ENCODE measurements at regions not wholly inside any gene's neighbourhood (a gene's known extent, or its start where the extent isn't known, plus 50 kb on each side); places are given as distances from the start of the nearest gene placed in this dataset.

GRCh38 chr14:39967885-39968284 lies 535.7 kb upstream of the FBXO33 start:
- no peak overlapping the region for H3K4me3 ChIP-seq (ENCODE audit: low read length)
- TF ChIP-seq CTCF (conservative IDR thresholded peaks at IDR 0.05; ENCODE audit: low read length), result no peak
- DNase-seq (ENCODE audit: low read depth), result no peak

DNA sequence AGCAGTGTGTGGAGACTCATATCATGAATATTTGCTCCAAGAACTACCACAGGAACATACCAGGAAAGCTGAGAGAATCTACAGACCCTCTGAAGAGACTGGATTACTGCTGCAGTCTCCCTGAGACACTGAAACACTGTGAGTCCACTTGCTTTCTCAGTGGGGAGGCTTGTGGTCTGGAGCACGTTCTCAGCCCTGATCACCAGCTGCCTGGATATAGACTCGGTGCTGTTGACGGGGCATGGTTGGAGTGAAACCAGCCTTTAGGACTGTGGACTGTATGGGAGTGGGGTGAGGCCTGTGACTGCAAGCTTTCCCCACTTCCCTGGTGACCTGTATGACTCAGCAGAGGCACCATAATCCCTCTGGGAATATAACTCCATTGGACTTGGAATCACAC lies 525.8 kb upstream of the FBXO33 start:
- no peak overlapping the region for H3K4me3 ChIP-seq (ENCODE audit: low read length)
- TF ChIP-seq CTCF (conservative IDR thresholded peaks at IDR 0.05; ENCODE audit: low read length), result no peak
- DNase-seq (ENCODE audit: low read depth), result no peak

- no peak for DNase-seq (ENCODE audit: low read depth)
Observed at GRCh38 chr14:39957290-39957689, 525.1 kb upstream of the FBXO33 start.

GRCh38 chr14:39956372-39956771 lies 524.1 kb upstream of the FBXO33 start:
- H3K4me3 ChIP-seq (ENCODE audit: low read length), result no peak overlapping the region
- no peak for DNase-seq (ENCODE audit: low read depth)
- no peak for TF ChIP-seq CTCF (conservative IDR thresholded peaks at IDR 0.05; ENCODE audit: low read length)

More at GRCh38 chr14:39957290-39957689, 525.1 kb upstream of the FBXO33 start:
- no peak overlapping the region for H3K4me3 ChIP-seq (ENCODE audit: low read length)
- no peak for TF ChIP-seq CTCF (conservative IDR thresholded peaks at IDR 0.05; ENCODE audit: low read length)

- TF ChIP-seq CTCF (conservative IDR thresholded peaks at IDR 0.05; ENCODE audit: low read length), result no peak
- H3K4me3 ChIP-seq (ENCODE audit: low read length), result no peak overlapping the region
- no peak for DNase-seq (ENCODE audit: low read depth)
Observed at GRCh38 chr14:39948235-39948634, 516.0 kb upstream of the FBXO33 start.

DNA sequence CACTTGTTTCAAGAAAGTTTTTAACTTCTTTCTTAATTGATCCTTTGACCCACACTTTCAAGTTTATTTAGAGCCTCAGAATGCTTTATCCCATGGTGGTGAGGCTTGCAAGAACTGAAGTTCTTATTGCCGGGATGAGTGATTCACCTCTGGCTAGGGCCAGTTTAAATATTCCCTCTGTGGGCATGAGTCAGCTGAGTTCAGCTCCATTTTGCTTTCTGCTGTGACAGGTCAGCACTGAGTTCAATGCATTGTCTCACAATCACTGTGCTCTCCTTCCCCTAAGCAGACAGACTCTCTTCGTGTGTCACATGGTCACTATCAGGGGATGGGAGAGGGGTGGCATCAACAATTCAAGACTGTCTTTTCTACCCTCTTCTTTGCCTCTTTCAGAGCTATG lies 514.6 kb upstream of the FBXO33 start:
- TF ChIP-seq CTCF (conservative IDR thresholded peaks at IDR 0.05; ENCODE audit: low read length), result no peak

DNA sequence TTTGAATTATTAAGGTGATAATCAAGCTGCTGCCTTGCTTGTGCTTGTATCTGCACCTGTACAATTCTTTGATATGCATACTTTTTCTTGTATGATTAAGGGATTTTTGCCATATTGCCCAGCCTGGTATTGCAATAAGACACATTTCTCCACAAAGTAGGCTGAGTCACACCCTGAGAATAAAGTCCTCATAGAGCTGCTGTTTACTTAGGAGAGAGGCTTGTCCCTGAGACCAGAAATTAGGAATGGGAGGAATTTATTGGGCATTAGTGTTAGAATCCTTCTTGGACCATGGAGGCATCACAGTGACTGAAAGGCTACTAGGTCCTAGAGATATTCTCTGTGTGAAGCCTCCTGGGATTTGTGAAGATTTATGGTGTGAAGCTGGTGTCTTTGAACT lies 506.8 kb upstream of the FBXO33 start:
- no peak for TF ChIP-seq CTCF (conservative IDR thresholded peaks at IDR 0.05; ENCODE audit: low read length)
- no peak for DNase-seq (ENCODE audit: low read depth)
- H3K4me3 ChIP-seq (ENCODE audit: low read length), result no peak overlapping the region

More for the DNA sequence above, 514.6 kb upstream of the FBXO33 start:
- DNase-seq (ENCODE audit: low read depth), result no peak
- H3K4me3 ChIP-seq (ENCODE audit: low read length), result no peak overlapping the region

All from AG10803 (cell line).